IPS-15b (cell line): ENCODE measurements at regions not wholly inside any gene's neighbourhood (a gene's known extent, or its start where the extent isn't known, plus 50 kb on each side); places are given as distances from the start of the nearest gene placed in this dataset.

ENCODE experiments used
- H3K27me3 ChIP-seq: one replicate; pipeline ENCODE4 v1.6.1; 2013; ENCODE audit warnings: low read length; ENCODE audit not compliant: control insufficient read depth, insufficient read depth
- H3K36me3 ChIP-seq: one replicate; pipeline ENCODE4 v1.6.1; 2013; ENCODE audit warnings: low read length; ENCODE audit not compliant: control insufficient read depth, insufficient read depth
- H3K4me1 ChIP-seq: one replicate; pipeline ENCODE4 v1.6.1; 2013; ENCODE audit warnings: mild to moderate bottlenecking, low read length; ENCODE audit not compliant: control insufficient read depth, insufficient read depth
- H3K4me3 ChIP-seq: one replicate; pipeline ENCODE4 v1.5.1; 2013; ENCODE audit warnings: low read depth, low read length
- H3K9ac ChIP-seq: one replicate; pipeline ENCODE4 v1.6.1; 2013; ENCODE audit warnings: low read depth, mild to moderate bottlenecking, low read length
- H3K9me3 ChIP-seq: one replicate; pipeline ENCODE4 v1.6.1; 2013; ENCODE audit warnings: mild to moderate bottlenecking, low read length; ENCODE audit not compliant: control insufficient read depth, insufficient read depth

GRCh38 chr4:18291256-18291655, 269.7 kb upstream of the LCORL start:
- no peaks in the 10 kb centered on the region for H3K4me1 ChIP-seq
- H3K36me3 ChIP-seq: no peaks in the 10 kb centered on the region
- H3K9me3 ChIP-seq: no peaks in the 10 kb centered on the region
- H3K27me3 ChIP-seq: no peaks in the 10 kb centered on the region
- no peak overlapping the region for H3K4me3 ChIP-seq
- no peak overlapping the region for H3K9ac ChIP-seq

- H3K4me1 ChIP-seq: no peaks in the 10 kb centered on the region
- H3K36me3 ChIP-seq: no peaks in the 10 kb centered on the region
- H3K27me3 ChIP-seq: no peaks in the 10 kb centered on the region
- no peak overlapping the region for H3K4me3 ChIP-seq
- no peaks in the 10 kb centered on the region for H3K9me3 ChIP-seq
- no peak overlapping the region for H3K9ac ChIP-seq
Observed at GRCh38 chr4:18285357-18285756, 263.8 kb upstream of the LCORL start.

- no peaks in the 10 kb centered on the region for H3K9me3 ChIP-seq
- H3K36me3 ChIP-seq: no peaks in the 10 kb centered on the region
- H3K9ac ChIP-seq: no peak overlapping the region
- H3K4me3 ChIP-seq: no peak overlapping the region
- no peaks in the 10 kb centered on the region for H3K4me1 ChIP-seq
- no peaks in the 10 kb centered on the region for H3K27me3 ChIP-seq
Observed at GRCh38 chr4:18278244-18278643, 256.7 kb upstream of the LCORL start.

DNA sequence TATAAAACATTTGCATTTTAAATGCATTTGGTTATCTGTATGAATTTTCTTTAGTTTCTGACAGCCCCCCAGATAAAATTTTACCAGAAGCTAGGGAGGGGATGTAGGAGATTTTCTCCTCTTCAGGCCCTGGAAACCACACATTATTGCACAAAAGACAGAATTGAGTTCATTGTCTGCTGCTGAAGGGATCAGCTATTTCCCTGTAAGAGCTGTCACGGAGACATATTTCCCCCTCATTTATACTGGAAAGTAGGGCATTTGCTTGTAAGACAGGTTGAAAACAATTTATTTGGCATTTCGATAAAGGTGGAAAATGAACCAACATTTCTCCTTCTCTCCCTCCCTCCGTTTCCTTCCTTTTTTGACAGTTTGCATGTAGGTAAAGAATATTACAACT, 241.3 kb upstream of the LCORL start:
- Histone ChIP-seq H3K4me3 (no peak overlapping the region), H3K9ac (no peak overlapping the region), H3K36me3 (no peaks in the 10 kb centered on the region), H3K4me1 (no peaks in the 10 kb centered on the region), H3K27me3 (no peaks in the 10 kb centered on the region), H3K9me3 (no peaks in the 10 kb centered on the region)

GRCh38 chr4:18252052-18252451, 230.5 kb upstream of the LCORL start:
- Histone ChIP-seq H3K9me3 (no peaks in the 10 kb centered on the region), H3K36me3 (no peaks in the 10 kb centered on the region), H3K27me3 (no peaks in the 10 kb centered on the region), H3K9ac (no peak overlapping the region), H3K4me1 (no peaks in the 10 kb centered on the region), H3K4me3 (no peak overlapping the region)

- no peaks in the 10 kb centered on the region for H3K36me3 ChIP-seq
- H3K9ac ChIP-seq: no peak overlapping the region
- no peak overlapping the region for H3K4me3 ChIP-seq
- H3K4me1 ChIP-seq: no peaks in the 10 kb centered on the region
- no peaks in the 10 kb centered on the region for H3K27me3 ChIP-seq
- H3K9me3 ChIP-seq: no peaks in the 10 kb centered on the region
Observed at GRCh38 chr4:18250564-18250963, 229.0 kb upstream of the LCORL start.

GRCh38 chr4:18248611-18249010, 227.1 kb upstream of the LCORL start:
- no peaks in the 10 kb centered on the region for H3K4me1 ChIP-seq
- no peak overlapping the region for H3K4me3 ChIP-seq
- no peaks in the 10 kb centered on the region for H3K9me3 ChIP-seq

DNA sequence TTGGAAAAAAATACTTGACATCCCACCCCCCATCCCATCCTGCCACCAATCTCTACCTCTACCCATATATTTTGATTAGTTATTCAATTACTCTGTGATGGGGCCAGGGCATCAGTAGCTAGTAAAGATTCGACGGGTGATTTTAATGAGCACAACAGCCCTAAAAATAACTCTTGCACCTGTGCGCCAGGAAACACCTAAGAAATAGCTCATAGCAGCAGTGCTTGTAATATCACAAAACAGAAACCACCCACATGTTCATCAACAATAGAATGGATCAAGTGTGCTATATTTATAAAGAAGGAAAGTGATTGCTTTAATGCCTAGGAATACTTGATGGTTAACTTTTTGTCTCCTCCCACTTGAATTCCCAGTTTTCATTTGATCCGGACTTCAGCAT, 225.6 kb upstream of the LCORL start:
- Histone ChIP-seq H3K27me3 (no peaks in the 10 kb centered on the region), H3K36me3 (no peaks in the 10 kb centered on the region), H3K9me3 (no peaks in the 10 kb centered on the region), H3K4me3 (no peak overlapping the region), H3K4me1 (no peaks in the 10 kb centered on the region), H3K9ac (no peak overlapping the region)

More at GRCh38 chr4:18248611-18249010, 227.1 kb upstream of the LCORL start:
- Histone ChIP-seq H3K9ac (no peak overlapping the region), H3K36me3 (no peaks in the 10 kb centered on the region), H3K27me3 (no peaks in the 10 kb centered on the region)

DNA sequence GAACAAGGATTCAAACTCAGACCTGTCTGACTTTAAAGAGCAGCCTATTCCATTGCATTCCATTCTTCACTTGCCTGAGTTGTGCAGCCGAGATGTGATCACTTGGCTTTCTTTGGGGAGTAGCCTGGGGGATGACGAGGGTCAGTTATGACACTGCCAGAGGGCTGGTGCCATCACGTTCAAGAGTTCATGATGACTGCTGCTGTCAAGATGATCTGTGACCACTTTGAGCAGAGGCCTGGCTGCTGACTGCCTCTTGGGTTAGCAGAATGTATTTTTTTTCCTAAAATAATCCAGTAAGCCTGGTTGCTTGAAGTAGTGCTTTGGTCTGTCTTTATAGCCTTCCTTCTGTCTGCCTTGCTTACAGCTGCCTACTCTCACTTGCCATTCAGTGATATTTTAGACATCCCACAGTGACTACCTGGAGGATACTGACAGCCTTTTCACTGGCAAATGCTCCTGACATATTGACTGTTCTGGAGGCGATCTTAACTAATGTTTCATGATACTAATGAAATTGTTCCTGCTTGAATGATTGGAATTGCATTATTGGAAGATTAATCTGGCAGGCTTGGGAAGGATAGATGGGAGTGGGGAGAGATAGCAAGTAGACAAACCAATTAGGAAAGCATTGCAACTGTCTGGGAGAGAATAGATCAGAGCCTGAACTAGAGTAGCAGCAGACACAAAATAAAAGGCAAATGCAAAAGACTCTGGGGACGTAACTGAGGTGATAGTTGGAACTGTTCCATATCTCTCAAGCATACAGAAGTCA, 221.6 kb upstream of the LCORL start:
- no peak overlapping the region for H3K9ac ChIP-seq
- no peaks in the 10 kb centered on the region for H3K27me3 ChIP-seq
- no peaks in the 10 kb centered on the region for H3K4me1 ChIP-seq
- H3K9me3 ChIP-seq: no peaks in the 10 kb centered on the region
- no peaks in the 10 kb centered on the region for H3K36me3 ChIP-seq
- H3K4me3 ChIP-seq: no peak overlapping the region

DNA sequence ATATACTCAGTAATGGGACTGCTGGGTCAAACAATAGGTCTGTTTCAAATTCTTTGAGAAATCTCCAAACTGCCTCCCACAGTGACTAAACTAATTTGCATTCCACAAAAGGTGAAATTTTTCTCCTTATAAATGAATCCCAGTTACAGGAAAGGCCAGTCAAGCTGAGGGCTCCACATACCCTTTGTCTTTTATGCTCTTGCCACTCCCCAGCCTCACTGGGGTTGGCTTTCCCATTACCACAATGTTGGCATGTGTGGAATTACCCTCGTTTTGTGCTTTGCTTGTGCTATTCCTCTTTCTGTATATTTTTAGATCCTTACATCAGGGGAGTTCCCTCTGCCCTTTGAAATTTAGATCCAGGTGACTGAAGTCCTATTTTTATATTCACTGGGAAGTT, 220.2 kb upstream of the LCORL start:
- H3K36me3 ChIP-seq: no peaks in the 10 kb centered on the region
- no peak overlapping the region for H3K4me3 ChIP-seq
- no peaks in the 10 kb centered on the region for H3K9me3 ChIP-seq
- H3K9ac ChIP-seq: no peak overlapping the region
- no peaks in the 10 kb centered on the region for H3K27me3 ChIP-seq
- H3K4me1 ChIP-seq: no peaks in the 10 kb centered on the region

DNA sequence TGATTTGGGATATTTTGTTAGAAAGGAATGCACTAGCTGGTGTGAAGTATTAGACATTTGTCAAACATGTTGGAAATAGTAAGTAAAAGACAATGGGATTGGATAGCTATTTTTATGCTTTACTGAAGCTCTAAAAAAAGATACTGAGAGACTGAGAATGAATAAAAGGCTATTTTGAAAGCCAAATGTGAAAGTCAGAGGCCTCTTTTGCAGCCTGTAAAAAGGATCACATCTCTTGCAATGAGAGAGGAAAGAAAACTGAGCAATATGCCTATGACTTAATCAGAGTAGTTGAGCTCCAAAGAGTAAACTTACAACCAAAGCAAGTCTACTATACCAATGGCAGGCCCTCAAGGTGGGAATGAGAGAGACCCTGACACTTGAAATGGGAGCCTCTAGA, 212.6 kb upstream of the LCORL start:
- no peak overlapping the region for H3K4me3 ChIP-seq
- no peaks in the 10 kb centered on the region for H3K36me3 ChIP-seq
- H3K9ac ChIP-seq: no peak overlapping the region
- no peaks in the 10 kb centered on the region for H3K4me1 ChIP-seq
- H3K27me3 ChIP-seq: no peaks in the 10 kb centered on the region
- no peaks in the 10 kb centered on the region for H3K9me3 ChIP-seq

DNA sequence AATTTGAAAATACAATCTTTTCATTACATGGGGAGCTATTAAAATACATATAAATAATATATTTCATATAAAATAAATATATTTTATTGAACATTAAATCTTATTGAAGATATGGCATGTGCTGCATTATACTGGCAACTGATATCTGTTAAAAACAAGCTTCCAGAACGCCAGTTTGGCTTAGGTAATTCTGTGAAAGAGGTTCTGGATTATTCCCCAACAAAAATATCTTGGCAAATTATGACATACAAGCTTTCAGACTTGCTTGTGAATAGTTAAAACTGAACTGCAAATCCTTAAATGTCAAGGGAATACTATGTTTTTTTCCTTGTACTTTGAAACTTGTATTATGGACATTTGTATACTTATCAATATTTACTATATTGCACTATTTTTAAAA, 210.2 kb upstream of the LCORL start:
- H3K4me1 ChIP-seq: no peaks in the 10 kb centered on the region
- no peaks in the 10 kb centered on the region for H3K36me3 ChIP-seq
- H3K4me3 ChIP-seq: no peak overlapping the region
- no peaks in the 10 kb centered on the region for H3K9me3 ChIP-seq
- H3K9ac ChIP-seq: no peak overlapping the region
- H3K27me3 ChIP-seq: no peaks in the 10 kb centered on the region
